SU-DHL-6 (cell line): ENCODE measurements at regions not wholly inside any gene's neighbourhood (a gene's known extent, or its start where the extent isn't known, plus 50 kb on each side); places are given as distances from the start of the nearest gene placed in this dataset.

Experiments used
- H2AFZ ChIP-seq: fragments of 200-600 bp; sonication (generic); 2 replicates; pipeline ENCODE4 v1.6.1; 2014; ENCODE audit warnings: low read depth, mild to moderate bottlenecking, moderate library complexity, mixed read lengths, antibody characterized with exemption, low read length; ENCODE audit not compliant: severe bottlenecking
- H3F3A ChIP-seq: fragments of 200-600 bp; shearing (Covaris generic); 2 replicates; pipeline ENCODE4 v1.6.0; 2016; ENCODE audit warnings: antibody characterized with exemption, mild to moderate bottlenecking; ENCODE audit not compliant: insufficient read depth
- H3K27ac ChIP-seq: fragments of 200-600 bp; sonication (generic); 2 replicates; pipeline ENCODE4 v1.5.1; 2016; ENCODE audit warnings: low read depth, mild to moderate bottlenecking, low read length, moderate library complexity, mixed read lengths
- H3K27me3 ChIP-seq: fragments of 200-600 bp; sonication (generic), shearing (Covaris generic); 2 replicates; pipeline ENCODE4 v1.6.0; 2014; ENCODE audit warnings: mild to moderate bottlenecking, low read length
- H3K36me3 ChIP-seq: fragments of 200-600 bp; sonication (generic); 2 replicates; pipeline ENCODE4 v1.6.1; 2014; ENCODE audit warnings: mild to moderate bottlenecking, low read length, mixed read lengths
- H3K4me2 ChIP-seq: fragments of 300-600, 200-600 bp; shearing (Covaris generic), sonication (generic); 2 replicates; pipeline ENCODE4 v1.6.0; 2014; ENCODE audit warnings: low read length, low read depth, mild to moderate bottlenecking; ENCODE audit not compliant: poor library complexity, severe bottlenecking
- H3K4me3 ChIP-seq: fragments of 200-600 bp; sonication (generic); 2 replicates; pipeline ENCODE4 v1.5.1; 2014; ENCODE audit warnings: antibody characterized with exemption, low read length, mild to moderate bottlenecking, mixed read lengths; ENCODE audit not compliant: insufficient read depth, poor library complexity, severe bottlenecking
- H3K79me2 ChIP-seq: fragments of 200-600 bp; sonication (generic); 2 replicates; pipeline ENCODE4 v1.6.1; 2014; ENCODE audit warnings: mild to moderate bottlenecking, low read length, moderate library complexity; ENCODE audit not compliant: insufficient read depth
- H3K9ac ChIP-seq: fragments of 200-600 bp; sonication (generic); 2 replicates; pipeline ENCODE4 v1.7.0; 2014; ENCODE audit warnings: mild to moderate bottlenecking, low read length
- H3K9me2 ChIP-seq: fragments of 200-600 bp; sonication (generic); replicated peaks from 2 replicates; pipeline ENCODE4 v1.6.1; 2014; ENCODE audit warnings: low read length; ENCODE audit not compliant: insufficient read depth
- H3K9me3 ChIP-seq: fragments of 200-600 bp; sonication (generic); 2 replicates; pipeline ENCODE4 v1.6.1; 2014; ENCODE audit warnings: low read length, mixed read lengths; ENCODE audit not compliant: insufficient read depth
- H4K20me1 ChIP-seq: fragments of 200-600 bp; sonication (generic); 2 replicates; pipeline ENCODE4 v1.6.1; 2014; ENCODE audit warnings: low read depth, mild to moderate bottlenecking, antibody characterized with exemption, low read length, moderate library complexity, mixed read lengths
- EZH2phosphoT487 ChIP-seq: fragments of 200-600 bp; sonication (generic), shearing (Covaris generic); conservative IDR thresholded peaks from 2 replicates; pipeline ENCODE4 v1.6.1; 2018; ENCODE audit warnings: mild to moderate bottlenecking, antibody characterized with exemption, low read length, moderate library complexity, mixed read lengths
- TF ChIP-seq, protein P1 (sequence below): fragments of 200-600 bp; sonication (generic); IDR thresholded peaks from one replicate; pipeline ENCODE4 v1.5.1; 2017; ENCODE audit warnings: antibody characterized with exemption, mild to moderate bottlenecking, low read length, moderate library complexity; ENCODE audit not compliant: insufficient read depth, poor library complexity, severe bottlenecking

GRCh38 chr9:31573561-31573960 lies 810.9 kb upstream of the ACO1 start:
- H2AFZ ChIP-seq = no peak overlapping the region
- TF ChIP-seq EZH2phosphoT487 = no peak
- TF ChIP-seq, protein P1, sequence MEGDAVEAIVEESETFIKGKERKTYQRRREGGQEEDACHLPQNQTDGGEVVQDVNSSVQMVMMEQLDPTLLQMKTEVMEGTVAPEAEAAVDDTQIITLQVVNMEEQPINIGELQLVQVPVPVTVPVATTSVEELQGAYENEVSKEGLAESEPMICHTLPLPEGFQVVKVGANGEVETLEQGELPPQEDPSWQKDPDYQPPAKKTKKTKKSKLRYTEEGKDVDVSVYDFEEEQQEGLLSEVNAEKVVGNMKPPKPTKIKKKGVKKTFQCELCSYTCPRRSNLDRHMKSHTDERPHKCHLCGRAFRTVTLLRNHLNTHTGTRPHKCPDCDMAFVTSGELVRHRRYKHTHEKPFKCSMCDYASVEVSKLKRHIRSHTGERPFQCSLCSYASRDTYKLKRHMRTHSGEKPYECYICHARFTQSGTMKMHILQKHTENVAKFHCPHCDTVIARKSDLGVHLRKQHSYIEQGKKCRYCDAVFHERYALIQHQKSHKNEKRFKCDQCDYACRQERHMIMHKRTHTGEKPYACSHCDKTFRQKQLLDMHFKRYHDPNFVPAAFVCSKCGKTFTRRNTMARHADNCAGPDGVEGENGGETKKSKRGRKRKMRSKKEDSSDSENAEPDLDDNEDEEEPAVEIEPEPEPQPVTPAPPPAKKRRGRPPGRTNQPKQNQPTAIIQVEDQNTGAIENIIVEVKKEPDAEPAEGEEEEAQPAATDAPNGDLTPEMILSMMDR = no peak
- H3F3A ChIP-seq = no peaks in the 10 kb centered on the region
- no peak overlapping the region for H3K9ac ChIP-seq
- no peaks in the 10 kb centered on the region for H3K36me3 ChIP-seq
- H4K20me1 ChIP-seq = no peaks in the 10 kb centered on the region
- no peaks in the 10 kb centered on the region for H3K79me2 ChIP-seq
- H3K9me3 ChIP-seq = no peaks in the 10 kb centered on the region
- H3K27me3 ChIP-seq = no peaks in the 10 kb centered on the region
- no peak overlapping the region for H3K27ac ChIP-seq
- H3K4me2 ChIP-seq = no peak overlapping the region
- H3K4me3 ChIP-seq = no peak overlapping the region
- no peaks in the 10 kb centered on the region for H3K9me2 ChIP-seq

DNA sequence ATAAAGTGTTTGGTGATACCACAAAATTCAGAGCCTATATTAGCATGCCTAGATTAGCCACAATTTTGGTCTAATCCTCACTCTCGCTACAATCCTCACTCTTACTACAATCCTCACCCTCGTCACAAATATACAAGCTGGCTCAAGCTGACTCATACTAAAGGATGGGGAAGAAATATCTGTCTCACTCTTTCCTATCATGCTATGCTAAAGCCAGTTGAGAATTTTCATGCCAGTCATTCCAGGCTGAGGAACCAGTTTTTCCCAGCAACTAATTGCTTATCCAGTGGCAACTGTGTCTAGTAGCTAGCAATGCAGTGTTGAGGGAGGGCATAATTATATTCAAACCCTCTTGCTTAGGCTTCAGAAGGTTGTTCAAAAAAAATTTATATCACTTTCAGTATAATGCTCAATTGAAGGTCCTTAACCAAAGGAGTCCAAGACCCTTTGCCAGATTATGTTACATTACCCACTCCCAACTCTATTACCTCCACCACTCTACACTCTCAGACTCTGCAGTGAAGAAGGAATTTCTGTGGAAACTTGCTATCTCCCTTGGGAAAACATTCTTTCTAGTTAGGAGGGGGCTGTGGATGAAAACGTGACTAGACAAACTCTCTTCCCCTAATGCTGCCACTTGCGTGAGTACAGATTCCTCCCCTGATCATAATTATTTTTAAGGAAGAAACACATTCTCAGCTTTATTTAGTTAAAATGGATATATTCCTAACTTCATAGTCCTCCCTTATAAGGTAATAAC lies 810.3 kb upstream of the ACO1 start:
- no peak overlapping the region for H3K4me2 ChIP-seq
- TF ChIP-seq, protein P1 = no peak
- no peak for TF ChIP-seq EZH2phosphoT487
- H2AFZ ChIP-seq = no peak overlapping the region
- H4K20me1 ChIP-seq = no peaks in the 10 kb centered on the region
- H3K79me2 ChIP-seq = no peaks in the 10 kb centered on the region
- no peak overlapping the region for H3K4me3 ChIP-seq
- no peaks in the 10 kb centered on the region for H3K9me2 ChIP-seq
- H3K9ac ChIP-seq = no peak overlapping the region
- H3K36me3 ChIP-seq = no peaks in the 10 kb centered on the region
- no peaks in the 10 kb centered on the region for H3K27me3 ChIP-seq
- H3K9me3 ChIP-seq = no peaks in the 10 kb centered on the region
- H3K27ac ChIP-seq = no peak overlapping the region
- no peaks in the 10 kb centered on the region for H3F3A ChIP-seq

DNA sequence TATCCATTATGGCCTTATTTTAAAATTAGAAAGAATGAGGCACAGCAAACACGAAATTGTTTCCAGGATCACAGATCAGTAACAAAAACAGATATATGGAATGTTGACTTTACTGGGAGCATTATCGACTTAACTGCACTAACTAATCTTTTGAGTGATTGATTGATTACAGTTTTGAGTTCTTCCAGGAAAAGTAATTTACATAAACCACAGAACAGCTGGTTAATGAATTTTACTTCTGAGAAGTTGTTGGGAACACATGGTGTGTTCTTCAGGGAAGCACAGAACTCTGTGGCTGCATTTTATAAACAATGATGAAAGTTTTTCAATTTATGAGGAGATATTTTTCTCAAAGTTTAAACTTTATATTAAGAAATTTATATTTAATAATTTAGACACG lies 802.4 kb upstream of the ACO1 start:
- Histone ChIP-seq H3F3A (no peaks in the 10 kb centered on the region), H3K27ac (no peak overlapping the region), H3K36me3 (no peaks in the 10 kb centered on the region), H3K9me2 (no peaks in the 10 kb centered on the region), H3K9ac (no peak overlapping the region), H3K27me3 (no peaks in the 10 kb centered on the region), H3K9me3 (no peaks in the 10 kb centered on the region), H3K79me2 (no peaks in the 10 kb centered on the region), H4K20me1 (no peaks in the 10 kb centered on the region), H3K4me3 (no peak overlapping the region), H3K4me2 (no peak overlapping the region), H2AFZ (no peak overlapping the region)
- TF ChIP-seq, protein P1 = no peak
- TF ChIP-seq EZH2phosphoT487 = no peak
